Heart right ventricle (tissue), 16 donors: ENCODE measurements at regions not wholly inside any gene's neighbourhood (a gene's known extent, or its start where the extent isn't known, plus 50 kb on each side); places are given as distances from the start of the nearest gene placed in this dataset.

Source experiments
- ATAC-seq, 8 donors: fragments of 200-7000 bp; cut with Tn5 transposase; one replicate each; pipeline ENCODE4 v1.9.1; 2020; ENCODE audit warnings: mild to moderate bottlenecking in 8 of 8, moderate library complexity in 8 of 8, moderate number of reproducible peaks in 1 of 8
- DNase-seq, 2 donors: peaks; one replicate each; pipeline ENCODE4 v3.0.0-alpha.2; 2020
- H3K27ac ChIP-seq, 10 donors: fragments of 200-600 bp; sonication (generic) in 2 of 10; one replicate each; pipeline versions ENCODE4 v1.5.0 to v1.8.0; 2020 to 2022; ENCODE audit warnings: mild to moderate bottlenecking in 3 of 10
- H3K27me3 ChIP-seq, 7 donors: fragments of 200-600 bp; one replicate each; pipeline ENCODE4 v1.8.0; 2021 to 2022; ENCODE audit warnings: mild to moderate bottlenecking in 2 of 7
- H3K36me3 ChIP-seq, 9 donors: fragments of 200-600 bp; sonication (generic) in 1 of 9; one replicate each; pipeline versions ENCODE4 v1.5.0 to v1.8.0; 2020 to 2022; ENCODE audit warnings: mild to moderate bottlenecking in 2 of 9
- H3K4me1 ChIP-seq, 9 donors: fragments of 200-600 bp; sonication (generic) in 1 of 9; one replicate each; pipeline versions ENCODE4 v1.5.0 to v1.8.0; 2020 to 2022; ENCODE audit warnings: mild to moderate bottlenecking in 4 of 9
- H3K4me3 ChIP-seq, 10 donors: fragments of 200-600 bp; sonication (generic) in 2 of 10; one replicate each; pipeline versions ENCODE4 v1.5.0 to v1.8.0; 2020 to 2022; ENCODE audit warnings: mild to moderate bottlenecking in 7 of 10, moderate library complexity in 2 of 10
- H3K9me3 ChIP-seq, 11 donors: fragments of 200-600 bp in 10 of 11; sonication (generic) in 2 of 11; one replicate each; pipeline versions ENCODE4 v1.5.0 to v1.8.0; 2013 to 2022; ENCODE audit warnings: mild to moderate bottlenecking in 2 of 11, control low read depth in 1 of 11, moderate library complexity in 1 of 11
- CTCF ChIP-seq, 9 donors: fragments of 200-600 bp; sonication (generic) in 2 of 9; IDR thresholded peaks; one replicate each; pipeline versions ENCODE4 v1.5.0 to v1.8.0; 2021 to 2022; ENCODE audit warnings: antibody characterized with exemption in 9 of 9, mild to moderate bottlenecking in 5 of 9, moderate library complexity in 1 of 9
- WGBS, 2 donors: extraction: QIAGEN DNeasy Blood & Tissue Kit; methylation state at CpG; one replicate each; pipeline ENCODE4 v1.1.7; 2013; ENCODE audit warnings: inconsistent platforms in 1 of 2; 5-methylcytosine and 5-hydroxymethylcytosine counted together
- intact Hi-C, 10 donors: fragments of 100-400 bp; cut with DNase I; formaldehyde crosslinking; loops; one replicate each; pipeline versions ENCODE4 v1.11.1 to v1.14.2; 2022
- donor health status: Arrhythmogenic right ventricular cardiomyopathy.
- donor health status: ischemic (EF 13 %, LVEDD 7.1; RV severe dilation, severe dysfunction).
- donor health status: healthy with polysubstance abuse.
- donor health status: DM: no; HTN: yes; CAD: no.
- donor health status: DM: no; HTN: no; CAD: no.
- donor health status: ischemic (EF 25% LVEDD 6.9; RV normal size, moderate dysfunction).
- donor health status: ischemic (EF 25% LVEDD 5.7; RV mildly dilated, moderate dysfunction).
- donor health status: healthy.
- donor health status: DM: yes; HTN: yes; CAD: no.
- donor health status: Ischemic cardiomyopathy.
- donor health status: ischemic (EF 35%, LVEDD 5.7; RV mildly dilated, moderate dysfunction).
- donor health status: nonischemic (EF 11% LVEDD 7.7; RV severe dilation, severe dysfunction).
- donor health status: DM: yes; HTN: yes; CAD: no.
- donor health status: PGD.
- donor health status: ischemic (EF 29% LVEDD 5.4; RV normal size, mild dysfunction).
- donor health status: nonischemic (EF 23%, LVEDD 6.1; RV moderate dilation, normal function).

DNA sequence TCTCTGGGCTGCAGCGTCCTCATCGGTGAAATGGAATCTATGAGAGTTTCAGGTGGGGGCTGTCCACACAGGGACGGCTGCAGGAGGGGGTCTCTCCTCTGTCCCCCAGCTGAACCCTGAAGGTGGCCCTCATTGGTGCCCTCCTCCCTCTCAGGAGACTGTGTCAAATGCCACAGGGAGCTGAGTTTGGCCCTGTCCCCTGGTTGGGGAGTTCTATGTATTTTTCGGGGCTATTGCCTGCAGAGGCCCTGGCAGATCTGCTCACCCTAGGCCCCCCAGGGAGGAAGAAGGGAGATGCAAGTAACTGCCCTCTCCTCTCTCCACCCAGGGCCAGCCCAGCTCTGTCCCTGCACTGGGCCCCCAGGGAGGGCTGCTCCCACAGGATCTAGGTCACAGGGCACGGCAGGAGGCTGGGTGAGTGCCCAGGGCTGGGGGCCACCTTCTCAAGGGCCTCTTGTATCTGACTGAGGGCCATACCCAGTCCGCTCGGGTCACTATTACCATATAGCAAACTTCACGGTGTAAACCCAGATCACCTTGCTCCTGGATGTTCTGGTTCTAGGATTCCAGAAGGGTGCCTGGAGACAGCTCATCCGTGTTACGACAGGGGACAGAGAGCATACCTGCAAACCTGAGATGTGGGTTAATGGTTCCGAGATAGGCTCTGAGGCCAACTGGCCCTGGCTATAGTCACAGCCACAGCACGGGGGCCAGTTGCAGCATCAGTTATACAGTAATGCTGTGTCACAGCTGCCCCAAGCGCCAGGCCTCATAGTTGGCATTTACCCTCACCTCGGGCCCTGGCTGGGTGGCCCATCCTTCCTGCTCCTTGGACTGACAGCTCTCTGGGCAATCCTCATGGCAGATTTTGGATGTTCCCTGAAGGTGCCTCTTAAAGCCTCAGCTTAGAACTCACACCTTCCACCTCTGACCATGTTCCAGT is 102.4 kb upstream of the PRR23E start:
- Histone ChIP-seq H3K4me1 (peaks cover 0 to 11% (median 0%) of the 10 kb centered on the region in 9 donors), H3K27me3 (peaks cover 0 to 23% (median 0%) of the 10 kb centered on the region in 7 donors), H3K4me3 (no peak overlapping the region), H3K9me3 (peaks cover 0 to 8% (median 0%) of the 10 kb centered on the region in 11 donors), H3K27ac (no peak overlapping the region), H3K36me3 (no peaks in the 10 kb centered on the region)
- 78 to 79% methylated on average over 14 of the region's 14 CpGs for WGBS, 2 donors
- intact Hi-C loops = no loop called here
- ATAC-seq (no peak), DNase-seq (no peak)
- TF ChIP-seq CTCF (IDR thresholded peaks at IDR 0.05) = no peak

- no peak for DNase-seq
- Histone ChIP-seq H3K4me3 (no peak overlapping the region), H3K27ac (no peak overlapping the region), H3K9me3 (peaks cover 0 to 13% (median 0%) of the 10 kb centered on the region in 11 donors), H3K4me1 (peaks cover 0 to 11% (median 0%) of the 10 kb centered on the region in 9 donors), H3K27me3 (peaks cover 0 to 23% (median 0%) of the 10 kb centered on the region in 7 donors), H3K36me3 (no peaks in the 10 kb centered on the region)
- TF ChIP-seq CTCF (IDR thresholded peaks at IDR 0.05) = no peak
- ATAC-seq = no peak
- 79 to 91% methylated on average over 8 of the region's 8 CpGs for WGBS, 2 donors
- intact Hi-C loops = no loop called here
Measured at GRCh38 chr3:127091376-127091775, 101.6 kb upstream of the PRR23E start.

DNA sequence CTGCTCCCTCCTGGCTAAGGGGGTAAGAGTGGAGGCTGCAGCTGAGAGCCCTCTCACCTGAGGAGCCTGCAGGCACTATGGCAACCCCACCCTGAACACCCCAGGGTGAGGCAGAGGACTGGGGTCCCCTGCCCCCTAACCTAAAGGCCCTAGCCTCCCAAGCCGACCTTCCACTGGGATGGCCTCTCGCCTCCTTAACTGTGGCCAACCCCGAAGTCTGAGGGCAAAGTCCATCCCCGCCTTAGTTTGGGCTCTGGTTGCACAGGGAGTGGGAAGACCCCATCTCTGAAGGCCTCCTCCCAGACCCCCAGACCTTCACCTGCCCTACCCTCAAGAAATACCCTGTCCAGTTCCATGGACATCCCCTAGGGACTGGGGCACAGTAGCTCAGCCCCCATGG is 100.6 kb upstream of the PRR23E start:
- H3K36me3 ChIP-seq = no peaks in the 10 kb centered on the region
- H3K4me1 ChIP-seq = peaks cover 0 to 11% (median 0%) of the 10 kb centered on the region in 9 donors
- H3K27ac ChIP-seq = no peak overlapping the region
- no peak for TF ChIP-seq CTCF (IDR thresholded peaks at IDR 0.05)
- intact Hi-C loops = no loop called here
- peaks cover 0 to 9% (median 0%) of the 10 kb centered on the region in 11 donors for H3K9me3 ChIP-seq
- ATAC-seq (no peak), DNase-seq (no peak)
- WGBS, 2 donors = 93 to 97% methylated on average over 4 of the region's 4 CpGs
- H3K4me3 ChIP-seq = no peak overlapping the region
- peaks cover 0 to 21% (median 0%) of the 10 kb centered on the region in 7 donors for H3K27me3 ChIP-seq

GRCh38 chr3:127092776-127093175 is 100.2 kb upstream of the PRR23E start:
- 50 to 56% methylated on average over 11 of the region's 11 CpGs for WGBS, 2 donors
- no peak for DNase-seq

More at GRCh38 chr3:127092776-127093175, 100.2 kb upstream of the PRR23E start:
- H3K9me3 ChIP-seq = peaks cover 0 to 9% (median 0%) of the 10 kb centered on the region in 11 donors
- H3K36me3 ChIP-seq = no peaks in the 10 kb centered on the region
- no peak for TF ChIP-seq CTCF (IDR thresholded peaks at IDR 0.05)
- no peak for ATAC-seq
- H3K27me3 ChIP-seq = peaks cover 0 to 18% (median 0%) of the 10 kb centered on the region in 7 donors
- H3K4me3 ChIP-seq = no peak overlapping the region
- intact Hi-C loops = no loop called here
- no peak overlapping the region for H3K27ac ChIP-seq
- H3K4me1 ChIP-seq = peaks cover 0 to 11% (median 0%) of the 10 kb centered on the region in 9 donors
